Tibial nerve (tissue), 3 donors: ENCODE measurements at regions not wholly inside any gene's neighbourhood (a gene's known extent, or its start where the extent isn't known, plus 50 kb on each side); places are given as distances from the start of the nearest gene placed in this dataset.

Experiments
- CTCF ChIP-seq, 5 experiments: fragments of 200-600 bp in 3 of 5; fragments of 450-650 bp in 2 of 5; sonication (generic) in 3 of 5; IDR thresholded peaks; one replicate each; pipeline ENCODE4 v1.5.1; 2016 to 2019; ENCODE audit warnings: antibody characterized with exemption in 5 of 5, mild to moderate bottlenecking in 3 of 5, moderate library complexity in 2 of 5
- POLR2A ChIP-seq, 2 donors: fragments of 450-650 bp; IDR thresholded peaks; one replicate each; pipeline ENCODE4 v1.6.1; 2017; ENCODE audit warnings: antibody characterized with exemption in 2 of 2, mild to moderate bottlenecking in 2 of 2, moderate library complexity in 2 of 2

GRCh38 chr13:108056278-108056677 is 159.1 kb downstream of the LIG4 start:
- TF ChIP-seq CTCF (IDR thresholded peaks at IDR 0.05) (no peak), POLR2A (IDR thresholded peaks at IDR 0.05) (no peak)
